Cardiac muscle cell (in vitro differentiated cells and primary cell): ENCODE measurements at regions not wholly inside any gene's neighbourhood (a gene's known extent, or its start where the extent isn't known, plus 50 kb on each side); places are given as distances from the start of the nearest gene placed in this dataset.
"Not testable (repeated sequence)": the region's sequence is repeated elsewhere in the genome, so short reads cannot be mapped to it uniquely, and the experiment has no call there.

ENCODE experiments used
- DNase-seq, 2 donors: peaks; one replicate each; pipeline versions ENCODE4 v3.0.0 to v3.0.0-alpha.2; 2010 to 2017; ENCODE audit warnings: low read depth in 1 of 2, low spot score in 1 of 2
- H3K27ac ChIP-seq: fragments of 200-600 bp; sonication (generic); 2 replicates; pipeline ENCODE4 v1.5.1; 2016
- H3K27me3 ChIP-seq: fragments of 200-600 bp; sonication (generic); 2 replicates; pipeline ENCODE4 v1.6.0; 2016; ENCODE audit warnings: control low read depth
- H3K36me3 ChIP-seq: fragments of 200-600 bp; sonication (generic); 2 replicates; pipeline ENCODE4 v1.5.1; 2016; ENCODE audit warnings: control low read depth
- H3K4me1 ChIP-seq: fragments of 200-600 bp; sonication (generic); 2 replicates; pipeline ENCODE4 v1.8.1; 2017; ENCODE audit warnings: low read depth, mild to moderate bottlenecking, mixed run types
- H3K4me3 ChIP-seq: fragments of 200-600 bp; sonication (generic); 2 replicates; pipeline ENCODE4 v1.5.1; 2016; ENCODE audit warnings: mild to moderate bottlenecking
- H3K9me3 ChIP-seq: fragments of 200-600 bp; sonication (generic); 2 replicates; pipeline ENCODE4 v1.5.1; 2017; ENCODE audit warnings: low read depth, mild to moderate bottlenecking, control low read depth
- CTCF ChIP-seq: IDR thresholded peaks from 2 replicates; pipeline ENCODE4 v1.5.1; 2012; ENCODE audit warnings: low read depth, mild to moderate bottlenecking, low read length

- Histone ChIP-seq H3K4me1 (no peaks in the 10 kb centered on the region), H3K27ac (no peak overlapping the region), H3K27me3 (no peaks in the 10 kb centered on the region), H3K4me3 (no peak overlapping the region), H3K36me3 (no peaks in the 10 kb centered on the region), H3K9me3 (no peaks in the 10 kb centered on the region)
- no peak for DNase-seq
- no peak for TF ChIP-seq CTCF
Measured at GRCh38 chr1:31485166-31485565, 72.2 kb downstream of the SERINC2 start.

- no peaks in the 10 kb centered on the region for H3K27me3 ChIP-seq
- no peak for TF ChIP-seq CTCF
- H3K4me1 ChIP-seq, result no peaks in the 10 kb centered on the region
- no peak overlapping the region for H3K27ac ChIP-seq
- no peak overlapping the region for H3K4me3 ChIP-seq
- H3K9me3 ChIP-seq, result no peaks in the 10 kb centered on the region
- no peak for DNase-seq
- H3K36me3 ChIP-seq, result no peaks in the 10 kb centered on the region
Measured at GRCh38 chr1:31487143-31487542, 74.1 kb downstream of the SERINC2 start.

- Histone ChIP-seq H3K36me3 (no peaks in the 10 kb centered on the region), H3K27ac (no peak overlapping the region), H3K4me1 (no peaks in the 10 kb centered on the region), H3K9me3 (no peaks in the 10 kb centered on the region), H3K27me3 (no peaks in the 10 kb centered on the region), H3K4me3 (no peak overlapping the region)
- no peak for TF ChIP-seq CTCF
- DNase-seq, result no peak
Measured at GRCh38 chr1:31487721-31488293, 74.8 kb downstream of the SERINC2 start.

GRCh38 chr1:31488528-31488927, 75.5 kb downstream of the SERINC2 start:
- Histone ChIP-seq H3K9me3 (no peaks in the 10 kb centered on the region), H3K27ac (no peak overlapping the region), H3K4me1 (no peaks in the 10 kb centered on the region), H3K36me3 (no peaks in the 10 kb centered on the region), H3K27me3 (no peaks in the 10 kb centered on the region), H3K4me3 (no peak overlapping the region)
- no peak for TF ChIP-seq CTCF
- DNase-seq, result no peak

- H3K4me1 ChIP-seq, DNase-seq, H3K4me3 ChIP-seq, H3K9me3 ChIP-seq, H3K27ac ChIP-seq, H3K36me3 ChIP-seq, H3K27me3 ChIP-seq: not testable (repeated sequence)
Measured at GRCh38 chr1:31489575-31489974, 76.6 kb downstream of the SERINC2 start.

- not testable (repeated sequence) for DNase-seq, H3K27me3 ChIP-seq, H3K9me3 ChIP-seq, H3K4me3 ChIP-seq, H3K4me1 ChIP-seq, H3K27ac ChIP-seq, H3K36me3 ChIP-seq
Measured at GRCh38 chr1:31490596-31490995, 77.6 kb downstream of the SERINC2 start.

GRCh38 chr1:31495351-31495750, 81.0 kb upstream of the TINAGL1 start:
- H3K27ac ChIP-seq, H3K27me3 ChIP-seq, H3K4me1 ChIP-seq, H3K36me3 ChIP-seq, H3K9me3 ChIP-seq, H3K4me3 ChIP-seq, DNase-seq: not testable (repeated sequence)

- not testable (repeated sequence) for DNase-seq, H3K4me1 ChIP-seq, H3K4me3 ChIP-seq, H3K27ac ChIP-seq, H3K9me3 ChIP-seq, H3K36me3 ChIP-seq, H3K27me3 ChIP-seq
Measured at GRCh38 chr1:31495770-31496169, 80.5 kb upstream of the TINAGL1 start.
